Osteocyte (in vitro differentiated cells): ENCODE measurements at regions not wholly inside any gene's neighbourhood (a gene's known extent, or its start where the extent isn't known, plus 50 kb on each side); places are given as distances from the start of the nearest gene placed in this dataset.

ENCODE experiments used
- DNase-seq: peaks from one replicate; pipeline ENCODE4 v3.0.0; 2021; ENCODE audit warnings: mixed read lengths; ENCODE audit not compliant: unreplicated experiment; ENCODE audit errors: extremely low spot score
- H3K27ac Mint-ChIP-seq: one replicate; pipeline ENCODE4 v1.8.0; 2021; ENCODE audit warnings: mild to moderate bottlenecking, mixed read lengths; ENCODE audit not compliant: unreplicated experiment
- H3K27me3 Mint-ChIP-seq: one replicate; pipeline ENCODE4 v1.8.0; 2021; ENCODE audit warnings: mixed read lengths; ENCODE audit not compliant: unreplicated experiment
- H3K36me3 Mint-ChIP-seq: one replicate; pipeline ENCODE4 v1.8.0; 2021; ENCODE audit warnings: mixed read lengths; ENCODE audit not compliant: unreplicated experiment
- H3K4me1 Mint-ChIP-seq: one replicate; pipeline ENCODE4 v1.8.0; 2021; ENCODE audit warnings: mixed read lengths; ENCODE audit not compliant: unreplicated experiment
- H3K4me3 Mint-ChIP-seq: one replicate; pipeline ENCODE4 v1.8.0; 2021; ENCODE audit warnings: mild to moderate bottlenecking, moderate library complexity, mixed read lengths; ENCODE audit not compliant: unreplicated experiment
- H3K9me3 Mint-ChIP-seq: one replicate; pipeline ENCODE4 v1.8.0; 2021; ENCODE audit warnings: mixed read lengths; ENCODE audit not compliant: unreplicated experiment
- TF ChIP-seq, protein P1 (sequence below): fragments of 200-600 bp; sonication (generic); IDR thresholded peaks from 2 replicates; pipeline ENCODE4 v1.5.0; 2021; ENCODE audit warnings: antibody characterized with exemption, mild to moderate bottlenecking, moderate library complexity

DNA sequence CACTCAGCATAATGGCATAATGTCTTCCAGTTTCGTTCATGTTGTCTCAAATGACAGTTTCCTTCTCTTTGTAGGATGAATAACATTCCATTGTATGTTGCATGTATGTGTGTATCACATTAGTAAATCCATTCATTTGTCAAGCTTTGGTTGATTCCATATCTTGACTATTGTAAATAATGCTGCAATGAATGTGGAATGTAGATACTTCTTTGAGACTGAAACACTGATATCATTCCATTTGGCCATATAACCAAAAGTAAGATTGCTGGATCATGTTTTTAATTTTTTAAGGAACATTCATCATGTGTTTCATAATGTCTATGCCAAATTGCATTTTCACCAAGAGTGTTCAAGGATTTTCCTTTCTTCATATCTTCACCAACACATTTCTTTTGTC, 1711.4 kb upstream of the PIK3C3 start:
- H3K4me3 Mint-ChIP-seq: no peak overlapping the region
- no peaks in the 10 kb centered on the region for H3K27me3 Mint-ChIP-seq
- no peaks in the 10 kb centered on the region for H3K36me3 Mint-ChIP-seq
- no peak for DNase-seq
- H3K4me1 Mint-ChIP-seq: no peaks in the 10 kb centered on the region
- peaks cover 6% of the 10 kb centered on the region for H3K9me3 Mint-ChIP-seq
- TF ChIP-seq, protein P1, sequence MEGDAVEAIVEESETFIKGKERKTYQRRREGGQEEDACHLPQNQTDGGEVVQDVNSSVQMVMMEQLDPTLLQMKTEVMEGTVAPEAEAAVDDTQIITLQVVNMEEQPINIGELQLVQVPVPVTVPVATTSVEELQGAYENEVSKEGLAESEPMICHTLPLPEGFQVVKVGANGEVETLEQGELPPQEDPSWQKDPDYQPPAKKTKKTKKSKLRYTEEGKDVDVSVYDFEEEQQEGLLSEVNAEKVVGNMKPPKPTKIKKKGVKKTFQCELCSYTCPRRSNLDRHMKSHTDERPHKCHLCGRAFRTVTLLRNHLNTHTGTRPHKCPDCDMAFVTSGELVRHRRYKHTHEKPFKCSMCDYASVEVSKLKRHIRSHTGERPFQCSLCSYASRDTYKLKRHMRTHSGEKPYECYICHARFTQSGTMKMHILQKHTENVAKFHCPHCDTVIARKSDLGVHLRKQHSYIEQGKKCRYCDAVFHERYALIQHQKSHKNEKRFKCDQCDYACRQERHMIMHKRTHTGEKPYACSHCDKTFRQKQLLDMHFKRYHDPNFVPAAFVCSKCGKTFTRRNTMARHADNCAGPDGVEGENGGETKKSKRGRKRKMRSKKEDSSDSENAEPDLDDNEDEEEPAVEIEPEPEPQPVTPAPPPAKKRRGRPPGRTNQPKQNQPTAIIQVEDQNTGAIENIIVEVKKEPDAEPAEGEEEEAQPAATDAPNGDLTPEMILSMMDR: no peak
- no peak overlapping the region for H3K27ac Mint-ChIP-seq

- H3K9me3 Mint-ChIP-seq: no peaks in the 10 kb centered on the region
- no peak for DNase-seq
- H3K27me3 Mint-ChIP-seq: no peaks in the 10 kb centered on the region
- no peak overlapping the region for H3K27ac Mint-ChIP-seq
- no peak overlapping the region for H3K4me3 Mint-ChIP-seq
- TF ChIP-seq, protein P1: no peak
- H3K36me3 Mint-ChIP-seq: no peaks in the 10 kb centered on the region
- no peaks in the 10 kb centered on the region for H3K4me1 Mint-ChIP-seq
These were observed 1719.2 kb upstream of the PIK3C3 start for GRCh38 chr18:40235836-40236235.

DNA sequence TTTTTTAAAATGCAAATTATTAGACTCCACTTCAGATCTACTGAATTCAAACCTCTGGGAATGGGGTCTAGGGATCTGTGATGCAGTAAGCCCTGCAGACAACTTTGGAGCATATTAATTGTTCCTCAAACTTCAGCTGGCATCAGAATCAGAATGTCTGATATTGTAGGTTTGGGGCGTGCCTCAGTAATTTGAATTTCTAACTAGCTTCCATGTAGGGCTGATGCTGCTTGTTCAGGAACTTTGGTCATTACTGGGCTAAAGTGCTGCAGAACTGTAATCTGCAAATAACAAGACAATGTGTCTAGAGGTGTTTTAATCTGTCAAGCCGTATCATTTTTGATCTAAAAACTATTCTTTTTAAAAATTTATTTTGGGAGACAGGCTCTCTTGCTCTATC, 1719.7 kb upstream of the PIK3C3 start:
- no peak for DNase-seq
- Mint-ChIP-seq H3K9me3 (no peaks in the 10 kb centered on the region), H3K36me3 (no peaks in the 10 kb centered on the region), H3K4me1 (no peaks in the 10 kb centered on the region), H3K27me3 (no peaks in the 10 kb centered on the region), H3K27ac (no peak overlapping the region), H3K4me3 (no peak overlapping the region)
- TF ChIP-seq, protein P1: no peak

GRCh38 chr18:40233931-40234616, 1721.0 kb upstream of the PIK3C3 start:
- no peaks in the 10 kb centered on the region for H3K4me1 Mint-ChIP-seq
- DNase-seq: no peak
- no peaks in the 10 kb centered on the region for H3K36me3 Mint-ChIP-seq
- no peak overlapping the region for H3K27ac Mint-ChIP-seq
- no peak overlapping the region for H3K4me3 Mint-ChIP-seq
- no peaks in the 10 kb centered on the region for H3K9me3 Mint-ChIP-seq
- TF ChIP-seq, protein P1: no peak
- H3K27me3 Mint-ChIP-seq: no peaks in the 10 kb centered on the region

GRCh38 chr18:40222776-40223175, 1732.3 kb upstream of the PIK3C3 start:
- Mint-ChIP-seq H3K27me3 (peaks cover 4% of the 10 kb centered on the region), H3K9me3 (no peaks in the 10 kb centered on the region), H3K4me1 (peaks cover 6% of the 10 kb centered on the region), H3K27ac (no peak overlapping the region), H3K4me3 (no peak overlapping the region), H3K36me3 (no peaks in the 10 kb centered on the region)
- TF ChIP-seq, protein P1: no peak
- no peak for DNase-seq
